ENCODE measurements at regions not wholly inside any gene's neighbourhood (a gene's known extent, or its start where the extent isn't known, plus 50 kb on each side); places are given as distances from the start of the nearest gene placed in this dataset.
A peak's percentile ranks its signal among the peaks of the same experiment; 100 is the strongest.

- Histone ChIP-seq H3K4me3 (ENCODE audit: low read length in 3 of 3) (no peak overlapping the region), H3K4me1 (ENCODE audit: control insufficient read depth in 2 of 3, insufficient read depth in 2 of 3, low read depth in 1 of 3, low read length in 3 of 3) (peaks cover 5 to 26% (median 15%) of the 10 kb centered on the region in 3 donors), H3K36me3 (ENCODE audit: control insufficient read depth in 2 of 3, insufficient read depth in 3 of 3, low read length in 3 of 3) (no peaks in the 10 kb centered on the region), H3K27ac (ENCODE audit: low read depth in 2 of 2, low read length in 2 of 2) (no peak overlapping the region), H3K9me3 (ENCODE audit: control insufficient read depth in 2 of 3, insufficient read depth in 1 of 3, low read length in 3 of 3) (no peaks in the 10 kb centered on the region), H3K27me3 (ENCODE audit: control insufficient read depth, insufficient read depth, low read length) (no peaks in the 10 kb centered on the region), H3K9ac (ENCODE audit: low read length in 3 of 3) (no peak overlapping the region)
- DNase-seq (no peak), FAIRE-seq (no peak)
- TF ChIP-seq, protein P1, sequence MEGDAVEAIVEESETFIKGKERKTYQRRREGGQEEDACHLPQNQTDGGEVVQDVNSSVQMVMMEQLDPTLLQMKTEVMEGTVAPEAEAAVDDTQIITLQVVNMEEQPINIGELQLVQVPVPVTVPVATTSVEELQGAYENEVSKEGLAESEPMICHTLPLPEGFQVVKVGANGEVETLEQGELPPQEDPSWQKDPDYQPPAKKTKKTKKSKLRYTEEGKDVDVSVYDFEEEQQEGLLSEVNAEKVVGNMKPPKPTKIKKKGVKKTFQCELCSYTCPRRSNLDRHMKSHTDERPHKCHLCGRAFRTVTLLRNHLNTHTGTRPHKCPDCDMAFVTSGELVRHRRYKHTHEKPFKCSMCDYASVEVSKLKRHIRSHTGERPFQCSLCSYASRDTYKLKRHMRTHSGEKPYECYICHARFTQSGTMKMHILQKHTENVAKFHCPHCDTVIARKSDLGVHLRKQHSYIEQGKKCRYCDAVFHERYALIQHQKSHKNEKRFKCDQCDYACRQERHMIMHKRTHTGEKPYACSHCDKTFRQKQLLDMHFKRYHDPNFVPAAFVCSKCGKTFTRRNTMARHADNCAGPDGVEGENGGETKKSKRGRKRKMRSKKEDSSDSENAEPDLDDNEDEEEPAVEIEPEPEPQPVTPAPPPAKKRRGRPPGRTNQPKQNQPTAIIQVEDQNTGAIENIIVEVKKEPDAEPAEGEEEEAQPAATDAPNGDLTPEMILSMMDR (IDR thresholded peaks at IDR 0.05; ENCODE audit: borderline replicate concordance, extremely low read depth, insufficient read depth): no peak
- intact Hi-C loops (cut with DNase I): no loop called here
These were observed 157.3 kb downstream of the ETS2 start for GRCh38 chr21:38963006-38963405.

DNA sequence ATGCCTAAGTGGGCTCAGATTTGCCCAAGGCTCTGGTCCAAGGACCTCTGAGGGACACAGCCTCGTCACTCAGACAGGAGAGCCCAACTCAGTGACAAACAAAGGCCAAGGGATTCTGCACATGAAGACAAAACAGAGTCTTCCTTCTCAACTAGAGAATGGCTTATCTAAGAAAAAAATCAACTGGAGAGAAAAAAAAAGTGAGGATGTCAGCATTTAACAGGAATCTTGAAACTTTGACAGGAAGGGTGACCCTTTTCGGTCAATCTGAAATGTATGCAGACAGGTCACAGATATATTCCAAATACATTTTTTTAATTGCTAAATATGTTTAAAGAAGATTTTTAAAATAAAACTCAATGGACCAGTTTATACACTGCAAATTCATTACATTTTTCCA lies 154.5 kb downstream of the ETS2 start:
- FAIRE-seq (no peak), DNase-seq (peak in 1 of 5 donors; percentile 8)
- TF ChIP-seq, protein P1 (IDR thresholded peaks at IDR 0.05; ENCODE audit: borderline replicate concordance, extremely low read depth, insufficient read depth): no peak
- no peak overlapping the region for H3K4me3 ChIP-seq (ENCODE audit: low read length in 3 of 3)
- intact Hi-C loops (cut with DNase I): no loop called here
- H3K9me3 ChIP-seq (ENCODE audit: control insufficient read depth in 2 of 3, insufficient read depth in 1 of 3, low read length in 3 of 3): no peaks in the 10 kb centered on the region
- H3K4me1 ChIP-seq (ENCODE audit: control insufficient read depth in 2 of 3, insufficient read depth in 2 of 3, low read depth in 1 of 3, low read length in 3 of 3): peaks cover 5 to 27% (median 18%) of the 10 kb centered on the region in 3 donors
- H3K27ac ChIP-seq (ENCODE audit: low read depth in 2 of 2, low read length in 2 of 2): peak overlapping the region; percentile 88 to 92
- H3K27me3 ChIP-seq (ENCODE audit: control insufficient read depth, insufficient read depth, low read length): no peaks in the 10 kb centered on the region
- H3K9ac ChIP-seq (ENCODE audit: low read length in 3 of 3): no peak overlapping the region
- no peaks in the 10 kb centered on the region for H3K36me3 ChIP-seq (ENCODE audit: control insufficient read depth in 2 of 3, insufficient read depth in 3 of 3, low read length in 3 of 3)

GRCh38 chr21:38959692-38960061 lies 153.9 kb downstream of the ETS2 start:
- Histone ChIP-seq H3K9ac (ENCODE audit: low read length in 3 of 3) (peak overlapping the region in 1 of 3 donors; percentile 37), H3K27me3 (ENCODE audit: control insufficient read depth, insufficient read depth, low read length) (no peaks in the 10 kb centered on the region), H3K36me3 (ENCODE audit: control insufficient read depth in 2 of 3, insufficient read depth in 3 of 3, low read length in 3 of 3) (no peaks in the 10 kb centered on the region), H3K4me3 (ENCODE audit: low read length in 3 of 3) (no peak overlapping the region), H3K27ac (ENCODE audit: low read depth in 2 of 2, low read length in 2 of 2) (peak overlapping the region; percentile 88 to 92), H3K9me3 (ENCODE audit: control insufficient read depth in 2 of 3, insufficient read depth in 1 of 3, low read length in 3 of 3) (no peaks in the 10 kb centered on the region), H3K4me1 (ENCODE audit: control insufficient read depth in 2 of 3, insufficient read depth in 2 of 3, low read depth in 1 of 3, low read length in 3 of 3) (peaks cover 5 to 27% (median 18%) of the 10 kb centered on the region in 3 donors)
- TF ChIP-seq, protein P1 (IDR thresholded peaks at IDR 0.05; ENCODE audit: borderline replicate concordance, extremely low read depth, insufficient read depth): no peak
- intact Hi-C loops (cut with DNase I): no loop called here
- DNase-seq: no peak
- FAIRE-seq: no peak

Data from kidney (tissue), 13 donors.